A549 (cell line): ENCODE measurements at regions not wholly inside any gene's neighbourhood (a gene's known extent, or its start where the extent isn't known, plus 50 kb on each side); places are given as distances from the start of the nearest gene placed in this dataset.

ENCODE experiments used
- ATAC-seq, 2 experiments: fragments of 200-7000 bp in 1 of 2; fragments of >200 bp in 1 of 2; cut with Nextera tagmentation in 1 of 2; cut with Tn5 transposase in 1 of 2; 3 replicates each; pipeline versions ENCODE4 v1.8.0 to v1.9.1; 2018 to 2020; ENCODE audit warnings: mild to moderate bottlenecking in 1 of 2, moderate library complexity in 1 of 2
- CTCF ChIA-PET: fragments of 300-600 bp; sonication (Branson Sonifier 250); formaldehyde crosslinking; extraction: SDS; loops from one replicate; lab custom pipeline; 2021; ENCODE audit warnings: antibody characterized with exemption, inconsistent platforms; lab: Yijun Ruan, JAX
- POLR2A ChIA-PET: fragments of 350-600 bp; formaldehyde crosslinking; extraction: SDS; loops from one replicate; lab custom pipeline; 2021; ENCODE audit warnings: antibody characterized with exemption, inconsistent platforms; lab: Yijun Ruan, JAX
- DNase-seq, 2 experiments: peaks; one replicate each; pipeline versions ENCODE4 v3.0.0 to v3.0.0-alpha.2; 2011 to 2016; ENCODE audit warnings: low read depth in 1 of 2, low spot score in 1 of 2
- FAIRE-seq: peaks from 2 replicates; lab custom pipeline; 2011; peaks lifted over from hg19 to GRCh38; lab: Jason Lieb, UNC
- H3K27ac ChIP-seq, 2 experiments: fragments of >200 bp; sonication (Bioruptor Twin); formaldehyde crosslinking; 3 replicates each; pipeline ENCODE4 v1.5.1; 2016 to 2017
- H3K4me1 ChIP-seq: fragments of >200 bp; sonication (Bioruptor Twin); formaldehyde crosslinking; 3 replicates; pipeline ENCODE4 v1.6.1; 2016
- H3K4me2 ChIP-seq: fragments of >200 bp; sonication (Bioruptor Twin); formaldehyde crosslinking; 3 replicates; pipeline ENCODE4 v1.6.1; 2016
- H3K4me3 ChIP-seq: fragments of >200 bp; sonication (Bioruptor Twin); formaldehyde crosslinking; 3 replicates; pipeline ENCODE4 v1.5.1; 2016
- H3K9me3 ChIP-seq: fragments of >200 bp; sonication (Bioruptor Twin); formaldehyde crosslinking; 3 replicates; pipeline ENCODE4 v1.6.1; 2016
- CBX2 ChIP-seq: fragments of 200-600 bp; sonication (generic); IDR thresholded peaks from 2 replicates; pipeline ENCODE4 v1.6.1; 2016; ENCODE audit warnings: low read depth, mild to moderate bottlenecking, borderline replicate concordance
- CEBPB ChIP-seq, 2 experiments: fragments of >200 bp in 1 of 2; sonication (Bioruptor Twin) in 1 of 2; formaldehyde crosslinking in 1 of 2; IDR thresholded peaks; 2 replicates each; pipeline ENCODE4 v1.6.1; 2012 to 2016
- CHD4 ChIP-seq: fragments of 200-600 bp; sonication (generic); IDR thresholded peaks from 2 replicates; pipeline ENCODE4 v1.6.1; 2016; ENCODE audit warnings: antibody characterized with exemption, mild to moderate bottlenecking, borderline replicate concordance
- EHF ChIP-seq: fragments of 250-450 bp; sonication (Bioruptor Pico); IDR thresholded peaks from 2 replicates; pipeline ENCODE4 v1.5.0; 2020; ENCODE audit warnings: mild to moderate bottlenecking
- EHMT2 ChIP-seq: fragments of 200-600 bp; sonication (generic); IDR thresholded peaks from 2 replicates; pipeline ENCODE4 v1.6.1; 2016; ENCODE audit warnings: antibody characterized with exemption, low read depth, mild to moderate bottlenecking, moderate library complexity
- ESRRA ChIP-seq: fragments of 150-350 bp; IDR thresholded peaks from 2 replicates; pipeline ENCODE4 v1.6.1; 2014; ENCODE audit warnings: mild to moderate bottlenecking, low read length, borderline replicate concordance
- FOSL2 ChIP-seq, 2 experiments: fragments of 450-650 bp in 1 of 2; fragments of >200 bp in 1 of 2; sonication (Bioruptor Twin) in 1 of 2; formaldehyde crosslinking; IDR thresholded peaks; 2 replicates each; pipeline versions ENCODE4 v1.5.0 to v1.6.1; 2016 to 2020; ENCODE audit warnings: mild to moderate bottlenecking in 1 of 2, moderate library complexity in 1 of 2
- GATA3 ChIP-seq: IDR thresholded peaks from 2 replicates; pipeline ENCODE4 v1.6.1; 2012; ENCODE audit warnings: borderline replicate concordance
- HDAC2 ChIP-seq: fragments of 200-600 bp; sonication (generic); IDR thresholded peaks from 2 replicates; pipeline ENCODE4 v1.6.1; 2016
- HEYL ChIP-seq: fragments of 250-450 bp; sonication (Bioruptor Pico); IDR thresholded peaks from 2 replicates; pipeline ENCODE4 v1.8.0; 2021; ENCODE audit warnings: mild to moderate bottlenecking, moderate library complexity
- HOXA7 ChIP-seq: fragments of 250-450 bp; sonication (Bioruptor Pico); IDR thresholded peaks from 2 replicates; pipeline ENCODE4 v1.5.0; 2020; ENCODE audit warnings: mild to moderate bottlenecking, moderate library complexity
- HOXB5 ChIP-seq: fragments of 250-450 bp; sonication (Bioruptor Pico); IDR thresholded peaks from 2 replicates; pipeline ENCODE4 v1.5.0; 2020; ENCODE audit warnings: mild to moderate bottlenecking, moderate library complexity
- MAFK ChIP-seq: fragments of 450-650 bp; IDR thresholded peaks from 2 replicates; pipeline ENCODE4 v1.6.1; 2014; ENCODE audit not compliant: partially characterized antibody
- MAZ ChIP-seq: fragments of 150-350 bp; IDR thresholded peaks from 2 replicates; pipeline ENCODE4 v1.6.1; 2014; ENCODE audit warnings: antibody characterized with exemption, low read depth, low read length, borderline replicate concordance
- NR3C1 ChIP-seq: fragments of >200 bp; sonication (Bioruptor Twin); formaldehyde crosslinking; IDR thresholded peaks from 3 replicates; pipeline ENCODE4 v1.6.1; 2017
- POLR2AphosphoS2 ChIP-seq: conservative IDR thresholded peaks from 2 replicates; pipeline ENCODE4 v1.6.1; 2012; ENCODE audit warnings: low read length, improper control_type of control experiment, inconsistent platforms
- RAD21 ChIP-seq, 2 experiments: fragments of >200 bp in 1 of 2; sonication (Bioruptor Twin) in 1 of 2; formaldehyde crosslinking in 1 of 2; IDR thresholded peaks in 1 of 2; conservative IDR thresholded peaks in 1 of 2; 2 replicates in 1 of 2; 3 replicates in 1 of 2; pipeline ENCODE4 v1.6.1; 2012 to 2018; ENCODE audit warnings: inconsistent platforms in 1 of 2
- RCOR1 ChIP-seq: fragments of 150-350 bp; IDR thresholded peaks from 2 replicates; pipeline ENCODE4 v1.6.1; 2014; ENCODE audit warnings: antibody characterized with exemption, low read length, low read depth
- ZSCAN20 ChIP-seq: fragments of 250-450 bp; sonication (Bioruptor Pico); IDR thresholded peaks from 2 replicates; pipeline ENCODE4 v1.8.0; 2022; ENCODE audit warnings: mild to moderate bottlenecking, moderate library complexity
- WGBS: methylation state at CpG from one replicate; pipeline ENCODE4 v1.1.6; 2017; ENCODE audit errors: missing lambda C conversion rate; 5-methylcytosine and 5-hydroxymethylcytosine counted together
- TF ChIP-seq, protein P1 (sequence below): fragments of 450-650 bp; IDR thresholded peaks from 2 replicates; pipeline ENCODE4 v1.6.1; 2014; ENCODE audit warnings: antibody characterized with exemption
- TF ChIP-seq, protein P2 (sequence below): fragments of 250-450 bp; sonication (Bioruptor Pico); IDR thresholded peaks from 2 replicates; pipeline ENCODE4 v1.5.0; 2021; ENCODE audit warnings: mild to moderate bottlenecking, moderate library complexity, borderline replicate concordance
- TF ChIP-seq, protein P3 (sequence below): IDR thresholded peaks from 2 replicates; pipeline ENCODE4 v1.6.1; 2012
- TF ChIP-seq, protein P4 (sequence below): fragments of 150-350 bp; IDR thresholded peaks from 2 replicates; pipeline ENCODE4 v1.6.1; 2014; ENCODE audit warnings: low read depth, mild to moderate bottlenecking, low read length

DNA sequence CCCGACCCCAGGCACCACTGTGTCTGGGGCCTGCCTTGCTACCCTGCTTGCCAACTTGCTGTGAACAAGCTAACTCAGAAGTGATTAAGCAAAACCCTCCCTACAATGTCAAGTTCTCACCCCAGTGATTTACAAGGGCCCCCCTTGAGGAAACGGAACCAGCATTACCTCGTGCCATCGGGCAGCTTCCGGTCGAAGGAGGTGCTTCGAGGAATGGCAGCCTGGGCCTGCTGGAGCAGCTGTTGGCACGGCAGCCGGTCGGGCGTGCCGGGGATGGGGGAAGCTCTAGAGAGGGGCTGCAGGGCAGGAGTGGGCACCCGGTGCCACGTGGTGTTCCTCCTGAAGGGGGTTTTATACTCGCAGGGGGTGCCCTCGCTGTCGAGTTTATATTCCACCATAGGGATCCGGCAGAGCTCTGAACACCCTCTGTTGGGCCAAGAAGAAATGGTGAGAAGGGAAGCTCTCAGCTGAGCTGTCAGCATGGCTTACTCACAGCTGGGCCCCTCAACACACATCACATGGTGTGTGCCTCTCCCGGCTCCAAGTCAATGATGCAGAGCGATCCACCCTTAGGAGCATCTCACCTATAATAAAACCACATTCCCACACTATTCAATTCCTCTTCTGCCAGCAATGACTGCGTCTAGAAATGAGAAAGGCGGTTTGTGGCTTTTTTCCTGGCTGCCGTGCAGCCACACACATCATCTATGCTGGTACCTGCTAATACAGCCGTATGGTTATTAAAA is 184.4 kb downstream of the SIPA1L2 start (continued):
- TF ChIP-seq HEYL (CRISPR knock-in tag), result no peak
- TF ChIP-seq HOXA7, result no peak
- TF ChIP-seq, all 56 proteins: peak for 0

DNA sequence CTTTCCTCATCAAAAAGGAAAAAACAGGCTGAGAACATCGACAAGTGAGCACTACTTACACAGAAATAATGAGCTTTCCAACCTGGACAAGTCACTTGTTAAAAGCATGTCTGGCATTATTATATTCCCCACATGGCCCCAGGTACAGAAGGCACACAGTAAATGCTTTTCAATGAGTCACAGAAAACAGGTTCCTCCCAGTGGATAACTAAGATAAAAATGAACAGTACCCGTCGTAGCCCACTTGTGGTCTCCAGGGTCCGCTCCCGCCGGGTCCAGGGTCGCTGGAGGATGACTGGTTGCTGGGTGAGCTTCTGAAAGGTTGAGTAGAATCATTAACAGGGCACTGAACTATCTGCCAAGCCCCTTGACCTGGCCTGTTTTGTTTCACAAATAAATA is 186.6 kb downstream of the SIPA1L2 start:
- POLR2A ChIA-PET, result no interaction called here
- WGBS, result 82% methylated on average over 7 of the region's 7 CpGs
- H3K9me3 ChIP-seq, result no peaks in the 10 kb centered on the region
- no peak for DNase-seq
- H3K27ac ChIP-seq, result no peak overlapping the region
- H3K4me2 ChIP-seq, result no peak overlapping the region
- ATAC-seq, result no peak
- CTCF ChIA-PET, result interaction anchor here (2.0 kb wide), 1 partner anchor 24 kb away, joined by 4 read pairs; no protein-coding TSS in a partner anchor
- no peak for FAIRE-seq
- TF ChIP-seq ZSCAN20 (CRISPR knock-in tag) (no peak), MAZ (no peak), CEBPB (IDR thresholded peaks at IDR 0.05) (no peak), HDAC2 (no peak), FOSL2 (IDR thresholded peaks at IDR 0.05) (no peak), FOSL2 (CRISPR knock-in tag; IDR thresholded peaks at IDR 0.05) (no peak), MAFK (no peak), RCOR1 (no peak), EHMT2 (no peak), RAD21 (conservative IDR thresholded peaks at IDR 0.05 in 1 of 2, IDR thresholded peaks at IDR 0.05 in 1 of 2) (no peak), GATA3 (no peak), EHF (CRISPR knock-in tag) (no peak), CHD4 (no peak), HOXB5 (CRISPR knock-in tag) (no peak), NR3C1 (no peak)
- TF ChIP-seq, protein P1, sequence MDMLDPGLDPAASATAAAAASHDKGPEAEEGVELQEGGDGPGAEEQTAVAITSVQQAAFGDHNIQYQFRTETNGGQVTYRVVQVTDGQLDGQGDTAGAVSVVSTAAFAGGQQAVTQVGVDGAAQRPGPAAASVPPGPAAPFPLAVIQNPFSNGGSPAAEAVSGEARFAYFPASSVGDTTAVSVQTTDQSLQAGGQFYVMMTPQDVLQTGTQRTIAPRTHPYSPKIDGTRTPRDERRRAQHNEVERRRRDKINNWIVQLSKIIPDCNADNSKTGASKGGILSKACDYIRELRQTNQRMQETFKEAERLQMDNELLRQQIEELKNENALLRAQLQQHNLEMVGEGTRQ, result no peak
- TF ChIP-seq, protein P2, sequence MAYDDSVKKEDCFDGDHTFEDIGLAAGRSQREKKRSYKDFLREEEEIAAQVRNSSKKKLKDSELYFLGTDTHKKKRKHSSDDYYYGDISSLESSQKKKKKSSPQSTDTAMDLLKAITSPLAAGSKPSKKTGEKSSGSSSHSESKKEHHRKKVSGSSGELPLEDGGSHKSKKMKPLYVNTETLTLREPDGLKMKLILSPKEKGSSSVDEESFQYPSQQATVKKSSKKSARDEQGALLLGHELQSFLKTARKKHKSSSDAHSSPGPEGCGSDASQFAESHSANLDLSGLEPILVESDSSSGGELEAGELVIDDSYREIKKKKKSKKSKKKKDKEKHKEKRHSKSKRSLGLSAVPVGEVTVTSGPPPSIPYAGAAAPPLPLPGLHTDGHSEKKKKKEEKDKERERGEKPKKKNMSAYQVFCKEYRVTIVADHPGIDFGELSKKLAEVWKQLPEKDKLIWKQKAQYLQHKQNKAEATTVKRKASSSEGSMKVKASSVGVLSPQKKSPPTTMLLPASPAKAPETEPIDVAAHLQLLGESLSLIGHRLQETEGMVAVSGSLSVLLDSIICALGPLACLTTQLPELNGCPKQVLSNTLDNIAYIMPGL, result no peak
- H3K4me1 ChIP-seq, result no peaks in the 10 kb centered on the region
- H3K4me3 ChIP-seq, result no peak overlapping the region

DNA sequence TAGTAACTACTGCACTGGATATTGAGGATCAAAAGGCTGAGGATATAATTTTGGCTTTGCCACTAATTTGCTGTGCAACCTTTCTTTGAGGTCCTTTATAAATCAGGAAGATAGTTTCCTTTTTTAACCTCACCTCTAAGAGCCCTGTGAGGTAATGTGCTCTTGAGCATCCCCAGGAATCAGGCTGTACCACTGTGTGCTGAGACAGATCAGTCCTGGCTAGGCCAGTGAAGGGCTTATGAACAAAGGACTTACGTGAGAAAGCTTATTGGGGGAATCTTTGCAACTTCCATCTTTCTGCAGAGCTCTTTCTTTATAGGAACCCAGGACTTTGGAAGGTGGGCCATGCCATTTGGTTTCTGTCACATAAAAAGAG is 188.9 kb downstream of the SIPA1L2 start:
- WGBS, result 100% methylated on average over 1 of the region's 1 CpG
- Histone ChIP-seq H3K4me1 (no peaks in the 10 kb centered on the region), H3K9me3 (no peaks in the 10 kb centered on the region), H3K4me2 (no peak overlapping the region), H3K4me3 (no peak overlapping the region), H3K27ac (no peak overlapping the region)
- CTCF ChIA-PET, result interaction anchor here (0.6 to 0.9 kb wide), 2 partner anchors 44 to 575 kb away, joined by 3 to 6 read pairs; no protein-coding TSS in a partner anchor
- no peak for ATAC-seq
- no peak for FAIRE-seq
- DNase-seq, result no peak
- POLR2A ChIA-PET, result no interaction called here
- TF ChIP-seq CHD4 (no peak), ESRRA (no peak), POLR2AphosphoS2 (no peak), CBX2 (no peak)
- TF ChIP-seq, protein P3, sequence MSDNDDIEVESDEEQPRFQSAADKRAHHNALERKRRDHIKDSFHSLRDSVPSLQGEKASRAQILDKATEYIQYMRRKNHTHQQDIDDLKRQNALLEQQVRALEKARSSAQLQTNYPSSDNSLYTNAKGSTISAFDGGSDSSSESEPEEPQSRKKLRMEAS, result no peak
- TF ChIP-seq, protein P4, sequence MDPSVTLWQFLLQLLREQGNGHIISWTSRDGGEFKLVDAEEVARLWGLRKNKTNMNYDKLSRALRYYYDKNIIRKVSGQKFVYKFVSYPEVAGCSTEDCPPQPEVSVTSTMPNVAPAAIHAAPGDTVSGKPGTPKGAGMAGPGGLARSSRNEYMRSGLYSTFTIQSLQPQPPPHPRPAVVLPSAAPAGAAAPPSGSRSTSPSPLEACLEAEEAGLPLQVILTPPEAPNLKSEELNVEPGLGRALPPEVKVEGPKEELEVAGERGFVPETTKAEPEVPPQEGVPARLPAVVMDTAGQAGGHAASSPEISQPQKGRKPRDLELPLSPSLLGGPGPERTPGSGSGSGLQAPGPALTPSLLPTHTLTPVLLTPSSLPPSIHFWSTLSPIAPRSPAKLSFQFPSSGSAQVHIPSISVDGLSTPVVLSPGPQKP, result no peak
- TF ChIP-seq, protein P2, result no peak
